K562 (cell line): ENCODE measurements at regions not wholly inside any gene's neighbourhood (a gene's known extent, or its start where the extent isn't known, plus 50 kb on each side); places are given as distances from the start of the nearest gene placed in this dataset.

Experiments
- ATAC-seq: fragments of 200-7000 bp; cut with Tn5 transposase; 3 replicates; pipeline ENCODE4 v1.9.1; 2020; ENCODE audit warnings: moderate library complexity
- BruUV-seq: library from RNA; stranded (reverse); fragments of 400-500 nt; replicated peaks from 2 replicates; lab custom pipeline; 2021; lab: Mats Ljungman, UMichigan
- CTCF ChIA-PET: fragments of 300-600 bp; formaldehyde crosslinking; extraction: SDS; loops from one replicate; lab custom pipeline; 2021; ENCODE audit warnings: low intra/inter-chr PET ratio; lab: Yijun Ruan, JAX
- POLR2A ChIA-PET: fragments of 300-600, 350-650 bp; sonication (Branson Sonifier 250); formaldehyde crosslinking; extraction: SDS; loops from one replicate; lab custom pipeline; 2021; ENCODE audit warnings: antibody characterized with exemption, inconsistent platforms; lab: Yijun Ruan, JAX
- DNase-seq, 4 experiments: peaks; one replicate each; pipeline versions ENCODE4 v3.0.0 to v3.0.0-alpha.2; 2011 to 2018; ENCODE audit warnings: low spot score in 3 of 4, mixed read lengths in 3 of 4; ENCODE audit errors: extremely low read depth in 1 of 4
- FAIRE-seq: peaks from 2 replicates; lab custom pipeline; 2011; peaks lifted over from hg19 to GRCh38; lab: Jason Lieb, UNC
- H2AFZ ChIP-seq: 2 replicates; pipeline ENCODE4 v1.6.0; 2011; ENCODE audit warnings: low read depth, low read length, control low read depth, inconsistent platforms
- H3K27ac ChIP-seq: fragments of 200-600 bp; 3 replicates; pipeline ENCODE4 v1.8.0; 2011; ENCODE audit warnings: low read depth, mild to moderate bottlenecking, control low read depth, inconsistent platforms, low read length, moderate library complexity, mixed read lengths; ENCODE audit errors: extremely low read depth
- H3K27me3 ChIP-seq, 2 experiments: fragments of 300-600 bp in 1 of 2; 2 replicates in 1 of 2; 3 replicates in 1 of 2; pipeline versions ENCODE4 v1.6.0 to v1.8.0; 2011; ENCODE audit warnings: inconsistent platforms in 2 of 2, low read length in 2 of 2, mild to moderate bottlenecking in 1 of 2, mixed read lengths in 1 of 2, moderate library complexity in 1 of 2; ENCODE audit not compliant: control insufficient read depth in 2 of 2, insufficient read depth in 2 of 2
- H3K36me3 ChIP-seq: fragments of 300-600 bp; 3 replicates; pipeline ENCODE4 v1.8.0; 2011; ENCODE audit warnings: mild to moderate bottlenecking, low read length, inconsistent platforms; ENCODE audit not compliant: control insufficient read depth, insufficient read depth
- H3K4me1 ChIP-seq, 2 experiments: fragments of 200-600 bp in 1 of 2; replicated peaks in 1 of 2; 2 replicates in 1 of 2; 3 replicates in 1 of 2; pipeline versions ENCODE4 v1.5.1 to v1.8.0; 2011; ENCODE audit warnings: inconsistent platforms in 2 of 2, low read length in 2 of 2, mild to moderate bottlenecking in 1 of 2, mixed read lengths in 1 of 2, moderate library complexity in 1 of 2; ENCODE audit not compliant: control insufficient read depth in 2 of 2, insufficient read depth in 2 of 2
- H3K4me2 ChIP-seq: 2 replicates; pipeline ENCODE4 v1.6.1; 2011; ENCODE audit warnings: low read length, control low read depth, inconsistent platforms, mixed read lengths; ENCODE audit not compliant: insufficient read depth
- H3K4me3 ChIP-seq: fragments of 200-600 bp; sonication (generic), shearing (Covaris generic); 2 replicates; pipeline ENCODE4 v1.5.1; 2016; ENCODE audit warnings: control low read depth, inconsistent platforms
- H3K79me2 ChIP-seq: fragments of 200-600 bp; 3 replicates; pipeline ENCODE4 v1.8.0; 2011; ENCODE audit warnings: low read length, inconsistent platforms; ENCODE audit not compliant: control insufficient read depth, insufficient read depth
- H3K9ac ChIP-seq, 2 experiments: 2 replicates each; pipeline versions ENCODE4 v1.6.0 to v1.6.1; 2011; ENCODE audit warnings: low read depth in 2 of 2, low read length in 2 of 2, control low read depth in 1 of 2, inconsistent platforms in 1 of 2, mild to moderate bottlenecking in 1 of 2, mixed read lengths in 1 of 2; ENCODE audit not compliant: insufficient read depth in 1 of 2
- H3K9me1 ChIP-seq: one replicate; pipeline ENCODE4 v1.6.0; 2011; ENCODE audit warnings: inconsistent platforms, mild to moderate bottlenecking, low read length, moderate library complexity; ENCODE audit not compliant: control insufficient read depth, insufficient read depth
- H3K9me3 ChIP-seq: replicated peaks from 2 replicates; pipeline ENCODE4 v1.5.1; 2011; ENCODE audit warnings: low read depth, low read length, inconsistent platforms; ENCODE audit not compliant: control insufficient read depth, insufficient read depth
- H4K20me1 ChIP-seq: replicated peaks from 2 replicates; pipeline ENCODE4 v1.6.1; 2011; ENCODE audit warnings: low read length, inconsistent platforms, mixed read lengths; ENCODE audit not compliant: control insufficient read depth, insufficient read depth
- CBX5 ChIP-seq: IDR thresholded peaks from 2 replicates; pipeline ENCODE4 v1.6.1; 2014; ENCODE audit warnings: low read depth, borderline replicate concordance
- GATA2 ChIP-seq: sonication (generic); formaldehyde crosslinking; IDR thresholded peaks from 2 replicates; pipeline ENCODE4 v1.4.0; 2020; ENCODE audit warnings: mild to moderate bottlenecking, missing genetic modification reagents
- JUN ChIP-seq, 2 experiments: sonication (generic) in 1 of 2; formaldehyde crosslinking in 1 of 2; IDR thresholded peaks; 2 replicates each; pipeline versions ENCODE4 v1.6.1 to v1.8.0; 2012 to 2022; ENCODE audit warnings: borderline replicate concordance in 2 of 2, mild to moderate bottlenecking in 2 of 2, improper control_type of control experiment in 1 of 2, low read depth in 1 of 2, low read length in 1 of 2, missing genetic modification reagents in 1 of 2
- MYBL2 ChIP-seq, 2 experiments: fragments of 450-650 bp in 1 of 2; sonication (generic) in 1 of 2; formaldehyde crosslinking in 1 of 2; IDR thresholded peaks; 2 replicates each; pipeline versions ENCODE4 v1.6.1 to v1.8.1; 2017 to 2022; ENCODE audit warnings: borderline replicate concordance in 1 of 2, inconsistent platforms in 1 of 2, low read depth in 1 of 2, mild to moderate bottlenecking in 1 of 2, missing genetic modification reagents in 1 of 2, moderate library complexity in 1 of 2
- RB1 ChIP-seq: fragments of 450-650 bp; IDR thresholded peaks from 2 replicates; pipeline ENCODE4 v1.6.1; 2017; ENCODE audit warnings: low read depth, mild to moderate bottlenecking
- SMAD4 ChIP-seq: fragments of 250-450 bp; sonication (Bioruptor Pico); conservative IDR thresholded peaks from 2 replicates; pipeline ENCODE4 v1.8.0; 2021; ENCODE audit warnings: inconsistent platforms, mild to moderate bottlenecking, moderate library complexity
- ZNF717 ChIP-seq: fragments of 250-450 bp; sonication (Bioruptor Pico); IDR thresholded peaks from 2 replicates; pipeline ENCODE4 v1.5.0; 2021
- WGBS: fragments of 100-300 bp; shearing (Covaris generic); methylation state at CpG from one replicate; pipeline ENCODE4 v1.1.6; 2016; ENCODE audit warnings: low coverage, mixed read lengths; ENCODE audit not compliant: insufficient coverage; ENCODE audit errors: missing lambda C conversion rate; 5-methylcytosine and 5-hydroxymethylcytosine counted together
- in situ Hi-C: fragments of 300-500 bp; cut with MboI; formaldehyde crosslinking; loops from 4 replicates; pipeline ENCODE4 v1.15.0; 2018; ENCODE audit warnings: inconsistent platforms, mixed read lengths
- intact Hi-C: fragments of 100-400 bp; cut with micrococcal nuclease; formaldehyde crosslinking; loops from 2 replicates; pipeline ENCODE4 v1.14.2; 2022
- TF ChIP-seq, protein P1 (sequence below): fragments of 150-350 bp; IDR thresholded peaks from 2 replicates; pipeline ENCODE4 v1.6.1; 2014; ENCODE audit warnings: low read depth, mild to moderate bottlenecking, low read length, borderline replicate concordance
- TF ChIP-seq, protein P2 (sequence below): fragments of 250-450 bp; sonication (Bioruptor Pico); IDR thresholded peaks from 2 replicates; pipeline ENCODE4 v1.8.0; 2021; ENCODE audit warnings: moderate library complexity, mild to moderate bottlenecking, inconsistent platforms

DNA sequence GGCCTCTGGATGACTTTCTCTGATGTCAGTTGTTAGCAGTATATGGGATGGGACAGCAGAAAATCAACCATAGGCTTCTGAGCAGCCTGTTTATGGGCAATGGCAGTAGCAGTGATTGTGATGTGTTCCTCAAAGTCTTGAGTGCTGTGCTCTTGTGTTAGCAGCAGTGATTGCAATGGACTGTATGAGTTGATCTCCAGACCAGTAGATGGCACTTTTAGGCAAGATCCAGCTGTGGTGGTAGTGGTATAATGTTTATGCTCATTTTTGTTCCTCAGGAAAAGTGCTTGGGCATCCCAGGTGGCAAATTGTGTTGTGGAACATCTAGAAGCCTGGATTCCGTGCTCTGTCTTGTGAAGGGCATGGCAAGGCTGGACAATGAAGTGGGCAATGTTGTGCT, 181.6 kb upstream of the SYNCRIP start:
- no peaks in the 10 kb centered on the region for H4K20me1 ChIP-seq
- in situ Hi-C loops: no loop called here
- H3K4me3 ChIP-seq: no peak overlapping the region
- POLR2A ChIA-PET: no interaction called here
- TF ChIP-seq ZNF717 (no peak), GATA2 (CRISPR knock-in tag) (no peak), CBX5 (no peak), SMAD4 (CRISPR knock-in tag) (no peak), JUN (IDR thresholded peaks at IDR 0.05; ENCODE audit: borderline replicate concordance, low read depth, low read length) (no peak), JUN (CRISPR knock-in tag; IDR thresholded peaks at IDR 0.05; ENCODE audit: borderline replicate concordance) (no peak), MYBL2 (IDR thresholded peaks at IDR 0.05; ENCODE audit: low read depth) (no peak), MYBL2 (CRISPR knock-in tag; IDR thresholded peaks at IDR 0.05; ENCODE audit: borderline replicate concordance) (no peak), RB1 (no peak)
- TF ChIP-seq, protein P1, sequence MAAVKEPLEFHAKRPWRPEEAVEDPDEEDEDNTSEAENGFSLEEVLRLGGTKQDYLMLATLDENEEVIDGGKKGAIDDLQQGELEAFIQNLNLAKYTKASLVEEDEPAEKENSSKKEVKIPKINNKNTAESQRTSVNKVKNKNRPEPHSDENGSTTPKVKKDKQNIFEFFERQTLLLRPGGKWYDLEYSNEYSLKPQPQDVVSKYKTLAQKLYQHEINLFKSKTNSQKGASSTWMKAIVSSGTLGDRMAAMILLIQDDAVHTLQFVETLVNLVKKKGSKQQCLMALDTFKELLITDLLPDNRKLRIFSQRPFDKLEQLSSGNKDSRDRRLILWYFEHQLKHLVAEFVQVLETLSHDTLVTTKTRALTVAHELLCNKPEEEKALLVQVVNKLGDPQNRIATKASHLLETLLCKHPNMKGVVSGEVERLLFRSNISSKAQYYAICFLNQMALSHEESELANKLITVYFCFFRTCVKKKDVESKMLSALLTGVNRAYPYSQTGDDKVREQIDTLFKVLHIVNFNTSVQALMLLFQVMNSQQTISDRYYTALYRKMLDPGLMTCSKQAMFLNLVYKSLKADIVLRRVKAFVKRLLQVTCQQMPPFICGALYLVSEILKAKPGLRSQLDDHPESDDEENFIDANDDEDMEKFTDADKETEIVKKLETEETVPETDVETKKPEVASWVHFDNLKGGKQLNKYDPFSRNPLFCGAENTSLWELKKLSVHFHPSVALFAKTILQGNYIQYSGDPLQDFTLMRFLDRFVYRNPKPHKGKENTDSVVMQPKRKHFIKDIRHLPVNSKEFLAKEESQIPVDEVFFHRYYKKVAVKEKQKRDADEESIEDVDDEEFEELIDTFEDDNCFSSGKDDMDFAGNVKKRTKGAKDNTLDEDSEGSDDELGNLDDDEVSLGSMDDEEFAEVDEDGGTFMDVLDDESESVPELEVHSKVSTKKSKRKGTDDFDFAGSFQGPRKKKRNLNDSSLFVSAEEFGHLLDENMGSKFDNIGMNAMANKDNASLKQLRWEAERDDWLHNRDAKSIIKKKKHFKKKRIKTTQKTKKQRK: no peak
- TF ChIP-seq, protein P2, sequence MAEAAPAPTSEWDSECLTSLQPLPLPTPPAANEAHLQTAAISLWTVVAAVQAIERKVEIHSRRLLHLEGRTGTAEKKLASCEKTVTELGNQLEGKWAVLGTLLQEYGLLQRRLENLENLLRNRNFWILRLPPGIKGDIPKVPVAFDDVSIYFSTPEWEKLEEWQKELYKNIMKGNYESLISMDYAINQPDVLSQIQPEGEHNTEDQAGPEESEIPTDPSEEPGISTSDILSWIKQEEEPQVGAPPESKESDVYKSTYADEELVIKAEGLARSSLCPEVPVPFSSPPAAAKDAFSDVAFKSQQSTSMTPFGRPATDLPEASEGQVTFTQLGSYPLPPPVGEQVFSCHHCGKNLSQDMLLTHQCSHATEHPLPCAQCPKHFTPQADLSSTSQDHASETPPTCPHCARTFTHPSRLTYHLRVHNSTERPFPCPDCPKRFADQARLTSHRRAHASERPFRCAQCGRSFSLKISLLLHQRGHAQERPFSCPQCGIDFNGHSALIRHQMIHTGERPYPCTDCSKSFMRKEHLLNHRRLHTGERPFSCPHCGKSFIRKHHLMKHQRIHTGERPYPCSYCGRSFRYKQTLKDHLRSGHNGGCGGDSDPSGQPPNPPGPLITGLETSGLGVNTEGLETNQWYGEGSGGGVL (CRISPR knock-in tag): no peak
- TF ChIP-seq, all 486 proteins: peak for 0
- ATAC-seq (no peak), DNase-seq (no peak), FAIRE-seq (no peak)
- BruUV-seq: no TSS peak
- Histone ChIP-seq H3K36me3 (no peaks in the 10 kb centered on the region), H3K27me3 (no peaks in the 10 kb centered on the region), H2AFZ (no peak overlapping the region), H3K9ac (no peak overlapping the region), H3K9me1 (no peaks in the 10 kb centered on the region), H3K9me3 (no peaks in the 10 kb centered on the region; the same call in none of the 2 replicates), H3K79me2 (no peaks in the 10 kb centered on the region), H3K4me1 (no peaks in the 10 kb centered on the region), H3K4me2 (no peak overlapping the region), H3K27ac (no peak overlapping the region)
- intact Hi-C loops: no loop called here
- WGBS: 0% methylated on average over 1 of the region's 1 CpG
- CTCF ChIA-PET: no interaction called here
